Lower leg skin (tissue), 3 donors: ENCODE measurements at regions not wholly inside any gene's neighbourhood (a gene's known extent, or its start where the extent isn't known, plus 50 kb on each side); places are given as distances from the start of the nearest gene placed in this dataset.

Source experiments
- CTCF ChIP-seq, 3 donors: fragments of 450-650 bp; IDR thresholded peaks; one replicate each; pipeline ENCODE4 v1.5.1; 2016; ENCODE audit warnings: antibody characterized with exemption in 3 of 3, mild to moderate bottlenecking in 3 of 3, moderate library complexity in 2 of 3
- POLR2A ChIP-seq, 2 donors: fragments of 450-650 bp; IDR thresholded peaks; one replicate each; pipeline ENCODE4 v1.6.1; 2016 to 2017; ENCODE audit warnings: antibody characterized with exemption in 2 of 2, mild to moderate bottlenecking in 1 of 2, moderate library complexity in 1 of 2

GRCh38 chr10:62709200-62709599 lies 95.3 kb upstream of the ADO start:
- TF ChIP-seq CTCF (IDR thresholded peaks at IDR 0.05): no peak
- no peak for TF ChIP-seq POLR2A (IDR thresholded peaks at IDR 0.05)
